Stimulated activated CD8-positive, alpha-beta memory T cell treated with anti-CD3 and anti-CD28 coated beads, Interleukin-7, amount 100 ng/mL, for 24 hours (primary cell): ENCODE measurements at regions not wholly inside any gene's neighbourhood (a gene's known extent, or its start where the extent isn't known, plus 50 kb on each side); places are given as distances from the start of the nearest gene placed in this dataset.
"Not testable (repeated sequence)": the region's sequence is repeated elsewhere in the genome, so short reads cannot be mapped to it uniquely, and the experiment has no call there.

Source experiments
- DNase-seq: peaks from one replicate; pipeline ENCODE4 v3.0.0-alpha.2; 2020; ENCODE audit warnings: low read depth

GRCh38 chr6:16039892-16040627 is 88.8 kb upstream of the MYLIP start:
- DNase-seq = not testable (repeated sequence)

- DNase-seq = no peak
These were observed 89.9 kb upstream of the MYLIP start for GRCh38 chr6:16038938-16039337.

GRCh38 chr6:16035488-16036080 is 93.3 kb upstream of the MYLIP start:
- DNase-seq = no peak

GRCh38 chr6:16033214-16033613 is 95.7 kb upstream of the MYLIP start:
- DNase-seq = no peak

- no peak for DNase-seq
These were observed 97.5 kb upstream of the MYLIP start for GRCh38 chr6:16031278-16031981.

- DNase-seq = no peak
These were observed 99.9 kb upstream of the MYLIP start for GRCh38 chr6:16028966-16029365.

GRCh38 chr6:16020259-16020658 is 108.6 kb upstream of the MYLIP start:
- DNase-seq = no peak

GRCh38 chr6:16019462-16019861 is 109.4 kb upstream of the MYLIP start:
- no peak for DNase-seq

GRCh38 chr6:16018626-16019025 is 110.3 kb upstream of the MYLIP start:
- no peak for DNase-seq

- not testable (repeated sequence) for DNase-seq
These were observed 114.6 kb upstream of the MYLIP start for GRCh38 chr6:16014325-16014724.

GRCh38 chr6:16007146-16007545 is 121.7 kb upstream of the MYLIP start:
- no peak for DNase-seq

GRCh38 chr6:16006681-16007080 is 122.2 kb upstream of the MYLIP start:
- DNase-seq = no peak

- DNase-seq = no peak
These were observed 123.8 kb upstream of the MYLIP start for GRCh38 chr6:16004934-16005679.

GRCh38 chr6:16003197-16003491 is 125.7 kb upstream of the MYLIP start:
- no peak for DNase-seq

- no peak for DNase-seq
These were observed 126.3 kb upstream of the MYLIP start for GRCh38 chr6:16002332-16003196.

- DNase-seq = no peak
These were observed 127.7 kb upstream of the MYLIP start for GRCh38 chr6:16001158-16001557.

GRCh38 chr6:15999201-15999600 is 129.7 kb upstream of the MYLIP start:
- no peak for DNase-seq

- no peak for DNase-seq
These were observed 131.1 kb upstream of the MYLIP start for GRCh38 chr6:15997586-15998388.

GRCh38 chr6:15996030-15996429 is 132.9 kb upstream of the MYLIP start:
- DNase-seq = no peak

- no peak for DNase-seq
These were observed 133.4 kb upstream of the MYLIP start for GRCh38 chr6:15995493-15995892.
